HG02981 (cell line): ENCODE measurements at regions not wholly inside any gene's neighbourhood (a gene's known extent, or its start where the extent isn't known, plus 50 kb on each side); places are given as distances from the start of the nearest gene placed in this dataset.
A peak's percentile ranks its signal among the peaks of the same experiment; 100 is the strongest.

Source experiments
- ATAC-seq: cut with Tn5 transposase; IDR thresholded peaks from one replicate; pipeline ENCODE4 v1.9.1; 2021; ENCODE audit warnings: mild to moderate bottlenecking, moderate library complexity; ENCODE audit not compliant: unreplicated experiment

DNA sequence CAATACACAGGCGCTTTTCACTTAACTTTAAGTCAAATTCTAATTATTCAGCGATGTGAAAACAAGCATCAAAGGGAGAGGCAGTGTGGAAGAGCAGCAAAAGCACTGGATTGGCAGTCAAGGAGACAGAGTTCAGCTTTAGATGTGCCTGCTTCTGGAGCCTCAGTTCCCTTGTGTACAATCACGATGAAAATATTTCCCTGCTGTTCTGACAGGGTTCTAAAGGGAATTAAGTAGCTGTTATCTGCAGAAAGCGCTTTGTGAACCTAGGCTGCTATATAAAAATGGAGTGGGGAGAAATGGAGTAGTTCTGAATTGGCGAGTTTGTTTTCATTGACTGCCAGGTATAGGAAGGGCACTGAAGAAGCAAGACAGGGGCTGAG is 237.8 kb upstream of the SP8 start:
- ATAC-seq: no peak

DNA sequence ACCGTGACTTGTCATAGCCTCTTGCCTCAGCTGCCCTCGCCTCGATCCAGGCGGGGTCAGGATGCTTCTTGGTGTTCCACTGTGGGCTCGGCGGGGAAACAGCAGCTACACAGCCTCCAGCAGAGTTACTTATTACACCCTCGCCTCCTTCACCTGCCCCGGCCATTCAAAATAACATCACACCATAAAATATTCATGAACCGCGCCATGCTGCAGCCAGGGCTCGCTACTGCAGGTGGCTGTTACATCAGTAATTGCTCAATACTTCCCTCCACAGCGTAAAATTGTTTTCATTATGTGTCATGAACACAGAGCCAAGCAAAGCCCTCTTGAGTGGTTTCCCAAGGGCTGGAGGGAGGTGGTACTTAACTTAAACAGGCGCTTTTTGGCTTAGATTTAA is 241.5 kb upstream of the SP8 start:
- no peak for ATAC-seq

- ATAC-seq: no peak
Measured at GRCh38 chr7:21028599-21028998, 241.9 kb upstream of the SP8 start.

DNA sequence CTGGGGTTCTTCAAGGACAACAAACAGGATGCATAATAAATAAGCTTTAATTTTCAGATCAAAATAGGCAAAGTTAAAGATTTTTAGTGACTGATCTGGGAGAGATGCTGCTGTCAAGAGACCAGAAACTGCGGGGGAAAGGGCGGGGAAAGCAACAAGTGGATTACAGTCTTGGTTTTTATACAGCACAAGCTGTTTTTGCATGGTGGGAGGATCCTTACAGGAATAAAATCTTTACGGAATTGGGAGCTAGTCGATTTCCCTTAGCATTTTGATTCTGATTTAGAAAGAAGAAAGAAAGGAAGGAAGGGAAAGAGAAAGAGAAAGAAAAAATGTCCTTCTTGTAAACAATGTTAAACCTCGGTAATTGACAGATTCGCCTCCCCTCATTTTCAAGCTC is 242.3 kb upstream of the SP8 start:
- no peak for ATAC-seq

GRCh38 chr7:21030237-21030871 is 243.7 kb upstream of the SP8 start:
- ATAC-seq: no peak

DNA sequence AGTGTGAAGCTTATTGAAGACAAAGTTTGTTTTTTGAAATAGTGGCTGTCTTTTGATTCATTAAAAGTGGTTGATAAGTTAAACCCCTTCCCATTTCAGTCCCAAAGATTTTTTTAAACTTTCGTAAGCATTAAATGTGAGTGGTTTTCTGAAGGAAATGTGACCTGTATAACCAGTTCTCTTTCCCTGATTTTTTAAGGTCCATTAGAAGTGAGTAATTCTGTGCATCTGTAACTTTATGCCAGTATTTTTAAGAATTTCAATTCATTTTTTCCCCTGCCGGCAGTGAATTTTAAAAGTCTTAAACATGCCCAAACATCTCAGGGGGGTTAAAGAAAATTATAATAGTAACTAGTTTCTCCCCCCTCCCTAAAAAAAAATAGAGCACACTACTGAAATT is 254.6 kb upstream of the SP8 start:
- no peak for ATAC-seq

GRCh38 chr7:21041666-21042065 is 255.0 kb upstream of the SP8 start:
- no peak for ATAC-seq

DNA sequence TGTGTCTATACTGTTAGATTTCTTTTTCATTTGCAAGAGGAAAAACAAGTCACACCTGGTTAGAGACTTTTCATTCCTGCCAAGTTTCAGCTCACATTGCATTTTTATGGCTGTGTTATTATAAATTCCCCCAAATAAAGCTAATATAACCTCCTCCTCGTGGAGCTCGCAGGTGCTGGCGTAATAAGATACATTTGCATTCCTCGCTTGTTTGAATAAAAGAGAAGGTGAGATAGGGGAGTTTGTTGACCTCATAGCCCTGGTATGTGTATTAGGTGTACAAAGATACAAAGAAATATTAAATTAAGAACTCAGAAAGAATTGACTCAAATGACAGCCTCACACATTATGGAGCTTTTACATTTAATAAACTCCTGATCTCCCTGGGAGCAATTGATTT is 257.7 kb upstream of the SP8 start:
- no peak for ATAC-seq

- ATAC-seq: no peak
Measured at GRCh38 chr7:21044913-21045568, 258.4 kb upstream of the SP8 start.

DNA sequence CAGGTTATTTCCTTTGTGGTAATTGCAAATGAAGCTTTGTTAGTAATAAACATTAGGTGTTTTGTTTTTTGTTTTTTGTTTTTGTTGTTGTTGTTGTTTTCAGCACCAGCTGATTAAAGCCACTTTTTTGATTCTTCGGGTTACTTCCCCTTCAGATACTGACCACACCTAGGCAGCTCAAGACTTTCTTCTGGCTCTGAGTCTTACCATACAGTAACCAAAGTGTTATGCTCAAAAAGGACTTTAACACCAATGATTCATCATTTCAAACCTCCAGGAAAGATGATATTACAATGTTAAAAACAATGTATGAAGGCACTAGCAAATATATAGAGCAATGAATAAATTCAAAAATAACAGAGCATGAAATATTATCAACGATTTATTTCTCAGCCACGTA is 265.2 kb upstream of the SP8 start:
- no peak for ATAC-seq

GRCh38 chr7:21054427-21055112 is 267.9 kb upstream of the SP8 start:
- no peak for ATAC-seq

- ATAC-seq: no peak
Measured at GRCh38 chr7:21059069-21059468, 272.4 kb upstream of the SP8 start.

DNA sequence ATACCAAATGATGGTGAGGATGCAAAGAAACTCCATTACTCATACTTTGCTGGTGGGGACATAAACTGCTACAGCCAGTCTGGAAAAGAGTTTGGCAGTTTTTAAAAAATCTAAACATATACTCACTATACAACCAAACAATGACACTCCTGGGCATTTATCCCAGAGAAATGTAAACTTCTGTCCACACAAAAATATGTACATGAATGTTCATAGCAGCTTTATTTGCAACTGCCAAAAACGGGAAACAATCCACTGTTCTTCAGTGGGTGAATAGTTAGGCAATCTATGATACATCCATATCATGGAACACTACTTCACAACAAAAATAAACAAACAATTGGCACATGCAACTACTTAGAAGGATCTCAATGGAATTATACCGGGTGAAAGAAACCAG is 276.4 kb upstream of the SP8 start:
- ATAC-seq: no peak

DNA sequence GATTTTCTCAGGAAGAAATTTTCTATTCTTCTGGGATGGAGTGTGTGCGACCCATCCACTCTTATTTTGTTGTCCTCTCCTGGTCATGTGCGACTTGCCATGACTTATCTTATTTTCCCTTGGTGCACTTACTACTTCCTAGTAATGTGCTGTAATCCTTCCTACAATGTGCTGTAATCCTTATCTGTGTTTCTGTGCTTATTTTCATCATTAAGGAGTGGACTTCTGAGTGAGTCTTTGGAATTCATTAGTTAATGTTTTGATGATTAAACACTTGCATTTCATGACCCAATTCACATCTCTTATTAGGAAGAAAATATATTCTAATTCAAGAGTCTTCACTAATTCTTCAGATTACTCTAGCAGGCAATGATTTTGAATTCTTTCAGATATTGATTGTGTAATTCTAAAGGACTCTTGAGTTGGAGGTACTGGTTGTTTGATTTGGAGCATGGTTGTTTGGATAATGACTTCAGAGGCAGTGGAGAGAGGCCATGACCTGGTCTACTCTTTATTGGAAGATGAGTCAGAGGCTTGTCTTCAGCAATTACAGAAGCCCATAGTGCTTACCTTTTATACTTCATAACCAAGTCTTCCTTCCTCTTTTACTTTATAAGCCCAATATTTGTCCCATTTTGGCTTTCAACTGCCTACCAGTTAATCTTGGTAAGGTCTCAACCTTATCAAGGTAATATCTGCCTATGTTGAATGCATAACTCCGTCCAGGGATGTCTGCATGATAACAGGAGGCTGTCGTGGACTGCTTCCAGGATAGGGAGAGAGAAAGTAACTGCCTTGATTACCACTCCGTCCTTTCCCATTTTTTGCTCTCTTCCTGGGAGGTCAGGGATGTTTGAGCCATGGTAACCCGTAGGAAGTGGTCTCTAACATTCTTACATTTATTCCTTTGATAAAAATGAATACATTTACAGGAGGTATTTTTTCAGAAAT is 278.3 kb upstream of the SP8 start:
- no peak for ATAC-seq

- no peak for ATAC-seq
Measured at GRCh38 chr7:21066221-21066620, 279.5 kb upstream of the SP8 start.

DNA sequence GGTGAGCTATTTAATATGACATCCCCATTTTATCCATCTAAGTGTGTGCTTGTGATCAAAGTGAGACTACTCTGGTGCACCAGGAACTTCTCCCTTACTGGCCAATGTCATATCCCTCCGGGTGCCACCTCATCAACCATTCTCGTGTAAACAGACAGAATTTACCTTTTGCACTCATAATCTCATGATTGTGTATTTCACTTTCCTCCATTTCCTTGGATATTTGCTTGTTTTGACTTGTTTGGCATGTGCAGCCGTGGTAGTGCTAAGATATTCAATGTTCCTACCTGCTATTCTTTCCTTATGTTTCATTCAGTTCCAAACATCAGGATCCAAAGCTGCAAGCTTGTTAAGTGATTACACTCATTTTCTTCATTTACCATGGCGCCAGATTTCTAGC is 280.5 kb upstream of the SP8 start:
- no peak for ATAC-seq

- ATAC-seq: no peak
Measured at GRCh38 chr7:21070571-21071090, 283.9 kb upstream of the SP8 start.

- peak; percentile 62 for ATAC-seq
Measured at GRCh38 chr7:21071561-21072501, 285.1 kb upstream of the SP8 start.

- no peak for ATAC-seq
Measured at GRCh38 chr7:21076054-21076453, 289.4 kb upstream of the SP8 start.

GRCh38 chr7:21076574-21076973 is 289.9 kb upstream of the SP8 start:
- no peak for ATAC-seq
